ENCODE measurements at regions not wholly inside any gene's neighbourhood (a gene's known extent, or its start where the extent isn't known, plus 50 kb on each side); places are given as distances from the start of the nearest gene placed in this dataset.

GRCh38 chr4:44908565-44908964 is 182.2 kb upstream of the GNPDA2 start:
- TF ChIP-seq CTCF (IDR thresholded peaks at IDR 0.05) (no peak), POLR2A (IDR thresholded peaks at IDR 0.05) (no peak)
